CD14-positive monocyte (primary cell): ENCODE measurements at regions not wholly inside any gene's neighbourhood (a gene's known extent, or its start where the extent isn't known, plus 50 kb on each side); places are given as distances from the start of the nearest gene placed in this dataset.

Source experiments
- DNase-seq, 3 donors: peaks; one replicate each; pipeline ENCODE4 v3.0.0-alpha.2; 2011 to 2022
- H2AFZ ChIP-seq: 2 replicates; pipeline ENCODE4 v1.6.0; 2012; ENCODE audit warnings: mild to moderate bottlenecking, low read depth, low read length, inconsistent platforms; ENCODE audit not compliant: insufficient read depth, poor library complexity, severe bottlenecking
- H3K27ac ChIP-seq, 2 donors: 1 replicate in 1 of 2; 2 replicates in 1 of 2; pipeline ENCODE4 v1.5.1; 2012 to 2013; ENCODE audit warnings: low read length in 2 of 2, control low read depth in 1 of 2, inconsistent platforms in 1 of 2, low read depth in 1 of 2, mild to moderate bottlenecking in 1 of 2
- H3K27me3 ChIP-seq, 2 donors: one replicate each; pipeline versions ENCODE4 v1.6.0 to v1.6.1; 2011 to 2013; ENCODE audit warnings: low read length in 2 of 2; ENCODE audit not compliant: control insufficient read depth in 2 of 2, insufficient read depth in 2 of 2
- H3K36me3 ChIP-seq, 2 donors: replicated peaks in 1 of 2; 1 replicate in 1 of 2; 2 replicates in 1 of 2; pipeline versions ENCODE4 v1.5.1 to v1.6.1; 2012 to 2013; ENCODE audit warnings: low read length in 2 of 2, control low read depth in 1 of 2, inconsistent platforms in 1 of 2, mild to moderate bottlenecking in 1 of 2; ENCODE audit not compliant: insufficient read depth in 2 of 2, control insufficient read depth in 1 of 2
- H3K4me1 ChIP-seq, 2 donors: 1 replicate in 1 of 2; 2 replicates in 1 of 2; pipeline versions ENCODE4 v1.5.1 to v1.6.1; 2012 to 2013; ENCODE audit warnings: low read length in 2 of 2, control low read depth in 1 of 2, inconsistent platforms in 1 of 2, mild to moderate bottlenecking in 1 of 2, moderate library complexity in 1 of 2; ENCODE audit not compliant: insufficient read depth in 2 of 2, control insufficient read depth in 1 of 2
- H3K4me2 ChIP-seq: replicated peaks from 2 replicates; pipeline ENCODE3; 2012; ENCODE audit warnings: low read length, moderate library complexity, mild to moderate bottlenecking; ENCODE audit not compliant: poor library complexity, severe bottlenecking; ENCODE audit errors: extremely low read depth
- H3K4me3 ChIP-seq, 3 experiments: fragments of 200-600 bp in 1 of 3; sonication (generic) in 1 of 3; replicated peaks in 1 of 3; 1 replicate in 2 of 3; 2 replicates in 1 of 3; pipeline ENCODE4 v1.5.1; 2011 to 2013; ENCODE audit warnings: low read length in 3 of 3, mild to moderate bottlenecking in 3 of 3, control low read depth in 2 of 3, low read depth in 2 of 3, inconsistent platforms in 1 of 3, moderate library complexity in 1 of 3
- H3K79me2 ChIP-seq: 2 replicates; pipeline ENCODE4 v1.6.0; 2012; ENCODE audit warnings: mild to moderate bottlenecking, control low read depth, inconsistent platforms, low read length, moderate library complexity; ENCODE audit not compliant: insufficient read depth
- H3K9ac ChIP-seq: 2 replicates; pipeline ENCODE4 v1.6.0; 2017; ENCODE audit warnings: low read length, mild to moderate bottlenecking; ENCODE audit not compliant: insufficient read depth, poor library complexity, severe bottlenecking
- H3K9me3 ChIP-seq, 2 donors: replicated peaks in 1 of 2; 1 replicate in 1 of 2; 2 replicates in 1 of 2; pipeline versions ENCODE4 v1.5.1 to v1.6.1; 2012 to 2013; ENCODE audit warnings: low read length in 2 of 2, control low read depth in 1 of 2; ENCODE audit not compliant: control insufficient read depth in 1 of 2, insufficient read depth in 1 of 2
- H4K20me1 ChIP-seq: 2 replicates; pipeline ENCODE4 v1.6.0; 2012; ENCODE audit warnings: mild to moderate bottlenecking, low read length, control low read depth, moderate library complexity; ENCODE audit not compliant: insufficient read depth
- H3K27ac Mint-ChIP-seq, 7 donors: one replicate each; pipeline ENCODE4 v1.8.0; 2020; ENCODE audit warnings: mild to moderate bottlenecking in 7 of 7, mixed read lengths in 7 of 7, moderate library complexity in 6 of 7, inconsistent platforms in 2 of 7
- H3K27me3 Mint-ChIP-seq, 3 donors: one replicate each; pipeline ENCODE4 v1.8.0; 2021 to 2022; ENCODE audit warnings: low read depth in 3 of 3, mild to moderate bottlenecking in 3 of 3, mixed read lengths in 3 of 3, moderate library complexity in 3 of 3, inconsistent platforms in 1 of 3
- H3K36me3 Mint-ChIP-seq, 2 donors: one replicate each; pipeline ENCODE4 v1.8.0; 2020; ENCODE audit warnings: mixed read lengths in 2 of 2, inconsistent platforms in 1 of 2, mild to moderate bottlenecking in 1 of 2
- H3K4me1 Mint-ChIP-seq: one replicate; pipeline ENCODE4 v1.8.0; 2020; ENCODE audit warnings: mild to moderate bottlenecking, mixed read lengths
- H3K4me3 Mint-ChIP-seq, 2 donors: one replicate each; pipeline ENCODE4 v1.8.0; 2020; ENCODE audit warnings: mild to moderate bottlenecking in 2 of 2, mixed read lengths in 2 of 2, moderate library complexity in 1 of 2
- H3K9me3 Mint-ChIP-seq, 7 donors: one replicate each; pipeline ENCODE4 v1.8.0; 2020 to 2022; ENCODE audit warnings: mixed read lengths in 7 of 7, mild to moderate bottlenecking in 6 of 7, moderate library complexity in 6 of 7, inconsistent platforms in 2 of 7
- CTCF ChIP-seq: fragments of 200-600 bp; IDR thresholded peaks from one replicate; pipeline ENCODE4 v1.8.0; 2022; ENCODE audit warnings: antibody characterized with exemption, mild to moderate bottlenecking
- WGBS: methylation state at CpG from one replicate; pipeline ENCODE4 v1.1.5; 2013; ENCODE audit warnings: missing lambda C conversion rate; ENCODE audit not compliant: insufficient coverage; 5-methylcytosine and 5-hydroxymethylcytosine counted together
- intact Hi-C, 2 donors: fragments of 100-400 bp; cut with micrococcal nuclease; formaldehyde crosslinking; loops; one replicate each; pipeline versions ENCODE4 v1.15.0 to v1.15.1; 2023

GRCh38 chr6:87951751-87952150, 95.9 kb upstream of the SPACA1 start:
- Mint-ChIP-seq H3K27me3 (peaks cover 2 to 6% (median 4%) of the 10 kb centered on the region in 3 donors), H3K36me3 (no peaks in the 10 kb centered on the region), H3K9me3 (peaks cover 0 to 3% (median 0%) of the 10 kb centered on the region in 7 donors), H3K4me1 (no peaks in the 10 kb centered on the region), H3K4me3 (no peak overlapping the region), H3K27ac (no peak overlapping the region)
- Histone ChIP-seq H3K27ac (no peak overlapping the region), H3K9ac (no peak overlapping the region), H3K4me1 (no peaks in the 10 kb centered on the region), H3K27me3 (no peaks in the 10 kb centered on the region), H3K9me3 (no peaks in the 10 kb centered on the region), H4K20me1 (no peaks in the 10 kb centered on the region), H3K4me2 (no peak overlapping the region), H2AFZ (no peak overlapping the region), H3K36me3 (no peaks in the 10 kb centered on the region), H3K79me2 (no peaks in the 10 kb centered on the region), H3K4me3 (no peak overlapping the region)
- DNase-seq: no peak
- TF ChIP-seq CTCF: no peak
- intact Hi-C loops: no loop called here
- WGBS: no CpG with 5 or more reads among the region's 2 CpGs

GRCh38 chr6:87950614-87951013, 97.0 kb upstream of the SPACA1 start:
- H3K36me3 Mint-ChIP-seq: no peaks in the 10 kb centered on the region
- WGBS: 93% methylated on average over 3 of the region's 4 CpGs
- H3K27me3 ChIP-seq: peaks cover 0 to 2% of the 10 kb centered on the region in 2 donors
- H3K9ac ChIP-seq: no peak overlapping the region
- no peaks in the 10 kb centered on the region for H3K4me1 ChIP-seq
- no peak overlapping the region for H3K4me3 Mint-ChIP-seq
- H3K9me3 ChIP-seq: no peaks in the 10 kb centered on the region
- no peak overlapping the region for H2AFZ ChIP-seq
- TF ChIP-seq CTCF: no peak
- H3K4me3 ChIP-seq: no peak overlapping the region
- no peaks in the 10 kb centered on the region for H3K79me2 ChIP-seq
- no peaks in the 10 kb centered on the region for H3K4me1 Mint-ChIP-seq
- no peak for DNase-seq
- H3K4me2 ChIP-seq: no peak overlapping the region
- no peak overlapping the region for H3K27ac ChIP-seq
- no peaks in the 10 kb centered on the region for H4K20me1 ChIP-seq
- H3K27ac Mint-ChIP-seq: no peak overlapping the region
- H3K9me3 Mint-ChIP-seq: peaks cover 0 to 5% (median 0%) of the 10 kb centered on the region in 7 donors
- H3K36me3 ChIP-seq: no peaks in the 10 kb centered on the region
- intact Hi-C loops: no loop called here
- H3K27me3 Mint-ChIP-seq: peaks cover 2 to 4% (median 4%) of the 10 kb centered on the region in 3 donors
